B cell (primary cell): ENCODE measurements at regions not wholly inside any gene's neighbourhood (a gene's known extent, or its start where the extent isn't known, plus 50 kb on each side); places are given as distances from the start of the nearest gene placed in this dataset.

ENCODE experiments used
- ATAC-seq: fragments of 200-7000 bp; cut with Tn5 transposase; one replicate; pipeline ENCODE4 v1.10.0; 2021; ENCODE audit warnings: low read depth, mild to moderate bottlenecking, moderate number of reproducible peaks, moderate library complexity
- CTCF ChIA-PET: fragments of 350-600 bp; sonication (Branson Sonifier 250); formaldehyde crosslinking; loops from one replicate; lab custom pipeline; 2021; ENCODE audit warnings: antibody characterized with exemption, inconsistent platforms; lab: Charles Lee
- POLR2A ChIA-PET: fragments of 350-600 bp; sonication (Branson Sonifier 250); formaldehyde crosslinking; loops from one replicate; lab custom pipeline; 2021; ENCODE audit warnings: antibody characterized with exemption; lab: Charles Lee
- DNase-seq: peaks from one replicate; pipeline ENCODE4 v3.0.0; 2013
- H2AFZ ChIP-seq: 2 replicates; pipeline ENCODE4 v1.6.1; 2012; ENCODE audit warnings: mild to moderate bottlenecking, low read depth, low read length; ENCODE audit not compliant: insufficient read depth, poor library complexity, severe bottlenecking
- H3K27ac ChIP-seq, 2 donors: 1 replicate in 1 of 2; 2 replicates in 1 of 2; pipeline ENCODE4 v1.5.1; 2012 to 2013; ENCODE audit warnings: low read length in 2 of 2, mild to moderate bottlenecking in 2 of 2, moderate library complexity in 1 of 2
- H3K27me3 ChIP-seq, 4 experiments: fragments of 200-600 bp in 1 of 4; sonication (generic) in 1 of 4; replicated peaks in 1 of 4; 1 replicate in 2 of 4; 2 replicates in 2 of 4; pipeline versions ENCODE4 v1.6.1 to v1.7.0; 2013 to 2016; ENCODE audit warnings: low read length in 3 of 4, mild to moderate bottlenecking in 2 of 4, mixed read lengths in 1 of 4, moderate library complexity in 1 of 4; ENCODE audit not compliant: insufficient read depth in 4 of 4, control insufficient read depth in 3 of 4; ENCODE audit errors: control extremely low read depth in 1 of 4
- H3K36me3 ChIP-seq, 2 experiments: replicated peaks in 1 of 2; 1 replicate in 1 of 2; 2 replicates in 1 of 2; pipeline versions ENCODE4 v1.6.1 to v1.7.1; 2013; ENCODE audit warnings: low read length in 1 of 2; ENCODE audit not compliant: insufficient read depth in 2 of 2, control insufficient read depth in 1 of 2; ENCODE audit errors: control extremely low read depth in 1 of 2, extremely low read depth in 1 of 2
- H3K4me1 ChIP-seq, 2 donors: fragments of 200-600 bp in 1 of 2; sonication (generic) in 1 of 2; 1 replicate in 1 of 2; 2 replicates in 1 of 2; pipeline versions ENCODE4 v1.5.1 to v1.6.1; 2013 to 2017; ENCODE audit warnings: low read length in 2 of 2; ENCODE audit not compliant: control insufficient read depth in 2 of 2, insufficient read depth in 2 of 2
- H3K4me2 ChIP-seq: replicated peaks from 2 replicates; pipeline ENCODE3; 2012; ENCODE audit warnings: mild to moderate bottlenecking, low read depth, low read length; ENCODE audit not compliant: poor library complexity, severe bottlenecking
- H3K4me3 ChIP-seq, 5 experiments: fragments of 200-600 bp in 1 of 5; sonication (generic) in 1 of 5; 1 replicate in 3 of 5; 2 replicates in 2 of 5; pipeline versions ENCODE4 v1.5.1 to v1.7.0; 2011 to 2016; ENCODE audit warnings: low read length in 4 of 5, mild to moderate bottlenecking in 4 of 5, low read depth in 2 of 5, control low read depth in 1 of 5, moderate library complexity in 1 of 5; ENCODE audit not compliant: insufficient read depth in 1 of 5; ENCODE audit errors: control extremely low read depth in 1 of 5, extremely low read depth in 1 of 5
- H3K79me2 ChIP-seq: fragments of 200-600 bp; sonication (generic); one replicate; pipeline ENCODE4 v1.6.0; 2016; ENCODE audit warnings: low read length; ENCODE audit not compliant: control insufficient read depth, insufficient read depth
- H3K9ac ChIP-seq: fragments of 200-600 bp; sonication (generic); 2 replicates; pipeline ENCODE4 v1.6.1; 2017; ENCODE audit warnings: mild to moderate bottlenecking, low read length, moderate library complexity
- H3K9me3 ChIP-seq, 3 donors: one replicate each; pipeline versions ENCODE4 v1.6.1 to v1.7.1; 2013; ENCODE audit warnings: low read length in 2 of 3; ENCODE audit not compliant: control insufficient read depth in 2 of 3, insufficient read depth in 1 of 3; ENCODE audit errors: control extremely low read depth in 1 of 3
- H4K20me1 ChIP-seq: 2 replicates; pipeline ENCODE4 v1.6.0; 2012; ENCODE audit warnings: mild to moderate bottlenecking, low read length; ENCODE audit not compliant: insufficient read depth, control insufficient read depth, poor library complexity, severe bottlenecking
- H3K27ac Mint-ChIP-seq: one replicate; pipeline ENCODE4 v1.8.0; 2021; ENCODE audit warnings: mixed read lengths
- H3K27me3 Mint-ChIP-seq: one replicate; pipeline ENCODE4 v1.8.0; 2021; ENCODE audit warnings: mixed read lengths
- H3K4me1 Mint-ChIP-seq: one replicate; pipeline ENCODE4 v1.8.0; 2021; ENCODE audit warnings: mixed read lengths
- H3K4me3 Mint-ChIP-seq: one replicate; pipeline ENCODE4 v1.8.0; 2021; ENCODE audit warnings: mixed read lengths
- H3K9me3 Mint-ChIP-seq: one replicate; pipeline ENCODE4 v1.8.0; 2022; ENCODE audit warnings: mixed read lengths; ENCODE audit not compliant: insufficient read depth
- EZH2 ChIP-seq: IDR thresholded peaks from 2 replicates; pipeline ENCODE4 v1.6.1; 2012; ENCODE audit warnings: borderline replicate concordance, low read depth, mild to moderate bottlenecking, moderate library complexity, low read length; ENCODE audit not compliant: insufficient read depth, poor library complexity, severe bottlenecking
- WGBS: methylation state at CpG from one replicate; pipeline ENCODE4 v1.1.5; 2013; ENCODE audit warnings: missing lambda C conversion rate; ENCODE audit not compliant: insufficient coverage; 5-methylcytosine and 5-hydroxymethylcytosine counted together
- intact Hi-C: fragments of 100-400 bp; cut with micrococcal nuclease; formaldehyde crosslinking; loops from one replicate; pipeline ENCODE4 v1.10.0; 2022
- TF ChIP-seq, protein P1 (sequence below): fragments of 200-600 bp; IDR thresholded peaks from one replicate; pipeline ENCODE4 v1.8.0; 2022; ENCODE audit warnings: antibody characterized with exemption, mild to moderate bottlenecking

- no peak overlapping the region for H3K9ac ChIP-seq
- H3K27ac ChIP-seq, result no peak overlapping the region
- 90% methylated on average over 2 of the region's 5 CpGs for WGBS
- CTCF ChIA-PET, result no interaction called here
- intact Hi-C loops, result no loop called here
- POLR2A ChIA-PET, result no interaction called here
- H3K79me2 ChIP-seq, result no peaks in the 10 kb centered on the region
- no peak for ATAC-seq
- no peak for DNase-seq
- H2AFZ ChIP-seq, result no peak overlapping the region
- peaks cover 6% of the 10 kb centered on the region for H3K9me3 Mint-ChIP-seq
- no peaks in the 10 kb centered on the region for H3K27me3 ChIP-seq
- no peak overlapping the region for H3K4me3 Mint-ChIP-seq
- no peaks in the 10 kb centered on the region for H4K20me1 ChIP-seq
- H3K4me2 ChIP-seq, result no peak overlapping the region
- no peaks in the 10 kb centered on the region for H3K36me3 ChIP-seq
- peaks cover 0 to 11% (median 0%) of the 10 kb centered on the region in 3 donors for H3K9me3 ChIP-seq
- no peak overlapping the region for H3K4me3 ChIP-seq
- no peaks in the 10 kb centered on the region for H3K4me1 Mint-ChIP-seq
- no peaks in the 10 kb centered on the region for H3K4me1 ChIP-seq
- peaks cover 21% of the 10 kb centered on the region for H3K27me3 Mint-ChIP-seq
- H3K27ac Mint-ChIP-seq, result no peak overlapping the region
- no peak for TF ChIP-seq EZH2
- TF ChIP-seq, protein P1, sequence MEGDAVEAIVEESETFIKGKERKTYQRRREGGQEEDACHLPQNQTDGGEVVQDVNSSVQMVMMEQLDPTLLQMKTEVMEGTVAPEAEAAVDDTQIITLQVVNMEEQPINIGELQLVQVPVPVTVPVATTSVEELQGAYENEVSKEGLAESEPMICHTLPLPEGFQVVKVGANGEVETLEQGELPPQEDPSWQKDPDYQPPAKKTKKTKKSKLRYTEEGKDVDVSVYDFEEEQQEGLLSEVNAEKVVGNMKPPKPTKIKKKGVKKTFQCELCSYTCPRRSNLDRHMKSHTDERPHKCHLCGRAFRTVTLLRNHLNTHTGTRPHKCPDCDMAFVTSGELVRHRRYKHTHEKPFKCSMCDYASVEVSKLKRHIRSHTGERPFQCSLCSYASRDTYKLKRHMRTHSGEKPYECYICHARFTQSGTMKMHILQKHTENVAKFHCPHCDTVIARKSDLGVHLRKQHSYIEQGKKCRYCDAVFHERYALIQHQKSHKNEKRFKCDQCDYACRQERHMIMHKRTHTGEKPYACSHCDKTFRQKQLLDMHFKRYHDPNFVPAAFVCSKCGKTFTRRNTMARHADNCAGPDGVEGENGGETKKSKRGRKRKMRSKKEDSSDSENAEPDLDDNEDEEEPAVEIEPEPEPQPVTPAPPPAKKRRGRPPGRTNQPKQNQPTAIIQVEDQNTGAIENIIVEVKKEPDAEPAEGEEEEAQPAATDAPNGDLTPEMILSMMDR, result no peak
These were observed 88.7 kb upstream of the PLXNC1 start for GRCh38 chr12:94059394-94060368.

- H3K4me3 ChIP-seq, result no peak overlapping the region
- peaks cover 27% of the 10 kb centered on the region for H3K27me3 Mint-ChIP-seq
- no peak overlapping the region for H2AFZ ChIP-seq
- no peaks in the 10 kb centered on the region for H3K36me3 ChIP-seq
- peaks cover 0 to 11% (median 0%) of the 10 kb centered on the region in 3 donors for H3K9me3 ChIP-seq
- H3K9ac ChIP-seq, result no peak overlapping the region
- H3K4me2 ChIP-seq, result no peak overlapping the region
- H3K4me1 Mint-ChIP-seq, result no peaks in the 10 kb centered on the region
- peaks cover 6% of the 10 kb centered on the region for H3K9me3 Mint-ChIP-seq
- TF ChIP-seq EZH2, result no peak
- TF ChIP-seq, protein P1, result no peak
- H3K4me1 ChIP-seq, result no peaks in the 10 kb centered on the region
- H3K27me3 ChIP-seq, result no peaks in the 10 kb centered on the region
- H3K4me3 Mint-ChIP-seq, result no peak overlapping the region
- WGBS, result no CpG with 5 or more reads among the region's 1 CpG
- ATAC-seq (no peak), DNase-seq (no peak)
- H3K27ac Mint-ChIP-seq, result no peak overlapping the region
- H3K79me2 ChIP-seq, result no peaks in the 10 kb centered on the region
- ChIA-PET POLR2A (no interaction called here), CTCF (no interaction called here)
- intact Hi-C loops, result no loop called here
- no peaks in the 10 kb centered on the region for H4K20me1 ChIP-seq
- no peak overlapping the region for H3K27ac ChIP-seq
These were observed 86.2 kb upstream of the PLXNC1 start for GRCh38 chr12:94062194-94062593.
